Spleen (tissue), 11 donors: ENCODE measurements at regions not wholly inside any gene's neighbourhood (a gene's known extent, or its start where the extent isn't known, plus 50 kb on each side); places are given as distances from the start of the nearest gene placed in this dataset.
A peak's percentile ranks its signal among the peaks of the same experiment; 100 is the strongest.

ENCODE experiments used
- DNase-seq: peaks from one replicate; pipeline ENCODE4 v3.0.0-alpha.2; 2020
- H3K27ac ChIP-seq, 8 donors: fragments of 200-600 bp; sonication (generic) in 7 of 8; 1 replicate in 4 of 8; 2 replicates in 4 of 8; pipeline versions ENCODE4 v1.5.0 to v1.8.0; 2016 to 2021; ENCODE audit warnings: inconsistent platforms in 4 of 8, mild to moderate bottlenecking in 4 of 8, moderate library complexity in 1 of 8
- H3K27me3 ChIP-seq, 7 donors: fragments of 200-600 bp; sonication (generic) in 6 of 7; replicated peaks in 1 of 7; 1 replicate in 4 of 7; 2 replicates in 3 of 7; pipeline versions ENCODE4 v1.5.0 to v1.8.0; 2016 to 2021; ENCODE audit warnings: inconsistent platforms in 3 of 7, mild to moderate bottlenecking in 1 of 7
- H3K36me3 ChIP-seq, 6 donors: fragments of 200-600 bp; sonication (generic) in 5 of 6; 1 replicate in 4 of 6; 2 replicates in 2 of 6; pipeline versions ENCODE4 v1.5.0 to v1.8.0; 2016 to 2021; ENCODE audit warnings: inconsistent platforms in 2 of 6
- H3K4me1 ChIP-seq, 6 donors: fragments of 200-600 bp; sonication (generic) in 5 of 6; 1 replicate in 3 of 6; 2 replicates in 3 of 6; pipeline versions ENCODE4 v1.5.0 to v1.8.0; 2016 to 2021; ENCODE audit warnings: inconsistent platforms in 3 of 6
- H3K4me3 ChIP-seq, 8 donors: fragments of 200-600 bp; sonication (generic) in 7 of 8; 1 replicate in 4 of 8; 2 replicates in 4 of 8; pipeline versions ENCODE4 v1.5.0 to v1.8.0; 2016 to 2021; ENCODE audit warnings: inconsistent platforms in 4 of 8, mild to moderate bottlenecking in 4 of 8, moderate library complexity in 2 of 8
- H3K9me3 ChIP-seq, 8 donors: fragments of 200-600 bp; sonication (generic) in 7 of 8; 1 replicate in 4 of 8; 2 replicates in 4 of 8; pipeline versions ENCODE4 v1.5.0 to v1.8.0; 2016 to 2021; ENCODE audit warnings: inconsistent platforms in 4 of 8
- POLR2A ChIP-seq, 3 donors: fragments of 450-650 bp; IDR thresholded peaks; one replicate each; pipeline ENCODE4 v1.5.1; 2017; ENCODE audit warnings: antibody characterized with exemption in 3 of 3, mild to moderate bottlenecking in 1 of 3
- POLR2AphosphoS5 ChIP-seq, 3 donors: sonication (generic); formaldehyde crosslinking; IDR thresholded peaks; one replicate each; pipeline ENCODE4 v1.5.1; 2017; ENCODE audit warnings: antibody characterized with exemption in 3 of 3
- WGBS, 5 donors: extraction: QIAGEN DNeasy Blood & Tissue Kit in 3 of 5; methylation state at CpG; one replicate each; pipeline versions ENCODE4 v1.1.5 to v1.1.7; 2013 to 2018; 5-methylcytosine and 5-hydroxymethylcytosine counted together
- intact Hi-C: fragments of 100-400 bp; cut with DNase I; formaldehyde crosslinking; loops from one replicate; pipeline ENCODE4 v1.15.0; 2023; ENCODE audit warnings: low total_unique reads
- TF ChIP-seq, protein P1 (sequence below), 11 experiments: fragments of 200-600 bp in 7 of 11; fragments of 450-650 bp in 4 of 11; sonication (generic) in 4 of 11; IDR thresholded peaks in 8 of 11; conservative IDR thresholded peaks in 3 of 11; 1 replicate in 7 of 11; 2 replicates in 4 of 11; pipeline versions ENCODE4 v1.4.0 to v1.8.0; 2016 to 2021; ENCODE audit warnings: antibody characterized with exemption in 11 of 11, inconsistent platforms in 4 of 11, mild to moderate bottlenecking in 1 of 11
- donor health status: healthy with polysubstance abuse.
- donor health status: DM: no; HTN: no; CAD: no; lungs with moderate emphysema.
- donor health status: DM: no; HTN: no; CAD: no.
- donor health status: Bipolar disorder and iron deficiency.
- donor health status: healthy.
- donor health status: DM: no; HTN: no; CAD: no.
- donor health status: DM: yes; HTN: yes; CAD: no.

DNA sequence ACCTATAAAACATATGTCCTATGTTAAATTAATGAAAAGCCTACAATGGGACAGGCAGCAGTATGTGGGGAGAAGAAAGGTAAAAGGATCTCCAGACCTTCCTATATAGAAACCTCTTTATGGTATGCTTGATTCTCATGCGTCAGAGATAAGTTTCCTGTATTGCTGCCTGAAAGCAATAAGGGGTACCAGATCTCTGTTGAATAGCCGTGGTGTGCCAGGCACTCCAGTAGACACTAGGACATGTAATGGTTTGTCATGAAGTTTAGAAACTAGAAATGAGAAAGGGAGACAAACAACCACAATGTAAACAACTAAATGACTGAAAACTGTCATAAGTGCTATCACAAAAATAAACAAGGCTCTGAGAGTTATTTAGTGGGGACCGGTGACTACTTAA lies 168.1 kb downstream of the EFHB start:
- Histone ChIP-seq H3K4me1 (no peaks in the 10 kb centered on the region), H3K4me3 (no peak overlapping the region), H3K9me3 (no peaks in the 10 kb centered on the region), H3K27ac (no peak overlapping the region), H3K36me3 (no peaks in the 10 kb centered on the region), H3K27me3 (no peaks in the 10 kb centered on the region)
- TF ChIP-seq POLR2A (IDR thresholded peaks at IDR 0.05) (no peak), POLR2AphosphoS5 (IDR thresholded peaks at IDR 0.05) (no peak)
- TF ChIP-seq, protein P1, sequence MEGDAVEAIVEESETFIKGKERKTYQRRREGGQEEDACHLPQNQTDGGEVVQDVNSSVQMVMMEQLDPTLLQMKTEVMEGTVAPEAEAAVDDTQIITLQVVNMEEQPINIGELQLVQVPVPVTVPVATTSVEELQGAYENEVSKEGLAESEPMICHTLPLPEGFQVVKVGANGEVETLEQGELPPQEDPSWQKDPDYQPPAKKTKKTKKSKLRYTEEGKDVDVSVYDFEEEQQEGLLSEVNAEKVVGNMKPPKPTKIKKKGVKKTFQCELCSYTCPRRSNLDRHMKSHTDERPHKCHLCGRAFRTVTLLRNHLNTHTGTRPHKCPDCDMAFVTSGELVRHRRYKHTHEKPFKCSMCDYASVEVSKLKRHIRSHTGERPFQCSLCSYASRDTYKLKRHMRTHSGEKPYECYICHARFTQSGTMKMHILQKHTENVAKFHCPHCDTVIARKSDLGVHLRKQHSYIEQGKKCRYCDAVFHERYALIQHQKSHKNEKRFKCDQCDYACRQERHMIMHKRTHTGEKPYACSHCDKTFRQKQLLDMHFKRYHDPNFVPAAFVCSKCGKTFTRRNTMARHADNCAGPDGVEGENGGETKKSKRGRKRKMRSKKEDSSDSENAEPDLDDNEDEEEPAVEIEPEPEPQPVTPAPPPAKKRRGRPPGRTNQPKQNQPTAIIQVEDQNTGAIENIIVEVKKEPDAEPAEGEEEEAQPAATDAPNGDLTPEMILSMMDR (IDR thresholded peaks at IDR 0.05 in 8 of 11, conservative IDR thresholded peaks at IDR 0.05 in 3 of 11), result no peak
- WGBS, 5 donors, result 76 to 92% (median 82%) methylated on average over 3 of the region's 3 CpGs
- no peak for DNase-seq
- intact Hi-C loops, result no loop called here

DNA sequence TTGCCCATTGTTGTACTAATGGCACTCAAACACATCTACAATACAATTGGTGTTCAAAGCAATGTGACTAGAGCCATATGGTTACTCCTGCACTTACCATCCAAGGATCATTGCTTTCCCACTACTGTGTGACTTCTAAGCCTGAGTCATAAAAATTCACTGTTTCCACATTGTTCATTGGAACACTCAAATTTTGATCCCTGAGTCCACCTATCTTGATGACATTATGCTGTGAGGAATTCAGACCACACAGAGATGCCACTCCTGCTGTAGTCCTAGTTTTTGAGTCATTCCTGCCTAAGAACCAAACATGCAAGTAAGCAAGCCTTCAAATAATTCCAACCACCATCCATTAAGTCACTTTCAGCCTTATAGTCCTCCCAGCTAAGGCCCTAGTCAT lies 176.2 kb downstream of the EFHB start:
- intact Hi-C loops, result no loop called here
- TF ChIP-seq POLR2AphosphoS5 (IDR thresholded peaks at IDR 0.05) (no peak), POLR2A (IDR thresholded peaks at IDR 0.05) (no peak)
- TF ChIP-seq, protein P1 (IDR thresholded peaks at IDR 0.05 in 8 of 11, conservative IDR thresholded peaks at IDR 0.05 in 3 of 11), result no peak
- Histone ChIP-seq H3K36me3 (no peaks in the 10 kb centered on the region), H3K4me1 (no peaks in the 10 kb centered on the region), H3K27me3 (no peaks in the 10 kb centered on the region), H3K9me3 (no peaks in the 10 kb centered on the region), H3K4me3 (no peak overlapping the region), H3K27ac (no peak overlapping the region)
- DNase-seq, result no peak

DNA sequence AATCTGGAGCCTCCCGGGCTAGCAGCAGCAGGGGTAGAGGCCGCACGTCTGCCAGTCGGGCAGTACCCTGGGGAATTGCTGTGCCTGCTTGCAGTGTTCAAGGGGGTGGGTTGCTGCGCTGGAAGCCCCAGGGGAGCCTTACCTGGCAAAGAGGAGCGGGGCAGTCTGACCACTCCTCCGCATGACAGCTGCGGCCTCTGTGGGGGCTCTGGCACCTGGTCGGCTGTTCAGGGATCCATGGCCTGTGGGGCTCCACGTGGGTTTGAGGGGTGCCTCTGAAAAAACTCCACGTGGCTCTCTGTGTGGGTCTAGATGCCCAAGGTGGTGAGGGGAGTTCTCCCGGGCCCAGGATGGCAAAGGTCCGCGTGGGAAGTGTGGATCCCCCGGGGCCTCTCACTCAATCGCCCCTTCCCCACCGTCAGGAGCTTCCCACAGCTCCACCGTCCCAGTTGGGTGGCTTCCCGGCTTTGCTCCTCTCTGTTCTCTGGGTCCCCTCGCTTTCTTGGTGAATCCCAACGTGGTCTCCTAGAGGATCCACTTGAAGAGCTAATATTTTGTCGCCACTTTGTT lies 184.5 kb downstream of the EFHB start:
- no peak overlapping the region for H3K4me3 ChIP-seq
- no peaks in the 10 kb centered on the region for H3K4me1 ChIP-seq
- peak; percentile 68 for DNase-seq
- intact Hi-C loops, result no loop called here
- TF ChIP-seq POLR2AphosphoS5 (IDR thresholded peaks at IDR 0.05) (no peak), POLR2A (IDR thresholded peaks at IDR 0.05) (no peak)
- TF ChIP-seq, protein P1 (IDR thresholded peaks at IDR 0.05 in 8 of 11, conservative IDR thresholded peaks at IDR 0.05 in 3 of 11), result no peak
- peaks cover 0 to 19% (median 0%) of the 10 kb centered on the region in 8 donors for H3K9me3 ChIP-seq
- H3K36me3 ChIP-seq, result no peaks in the 10 kb centered on the region
- WGBS, 5 donors, result 82 to 88% (median 87%) methylated on average over 17 to 22 of the region's 22 CpGs
- H3K27ac ChIP-seq, result no peak overlapping the region
- no peaks in the 10 kb centered on the region for H3K27me3 ChIP-seq

DNA sequence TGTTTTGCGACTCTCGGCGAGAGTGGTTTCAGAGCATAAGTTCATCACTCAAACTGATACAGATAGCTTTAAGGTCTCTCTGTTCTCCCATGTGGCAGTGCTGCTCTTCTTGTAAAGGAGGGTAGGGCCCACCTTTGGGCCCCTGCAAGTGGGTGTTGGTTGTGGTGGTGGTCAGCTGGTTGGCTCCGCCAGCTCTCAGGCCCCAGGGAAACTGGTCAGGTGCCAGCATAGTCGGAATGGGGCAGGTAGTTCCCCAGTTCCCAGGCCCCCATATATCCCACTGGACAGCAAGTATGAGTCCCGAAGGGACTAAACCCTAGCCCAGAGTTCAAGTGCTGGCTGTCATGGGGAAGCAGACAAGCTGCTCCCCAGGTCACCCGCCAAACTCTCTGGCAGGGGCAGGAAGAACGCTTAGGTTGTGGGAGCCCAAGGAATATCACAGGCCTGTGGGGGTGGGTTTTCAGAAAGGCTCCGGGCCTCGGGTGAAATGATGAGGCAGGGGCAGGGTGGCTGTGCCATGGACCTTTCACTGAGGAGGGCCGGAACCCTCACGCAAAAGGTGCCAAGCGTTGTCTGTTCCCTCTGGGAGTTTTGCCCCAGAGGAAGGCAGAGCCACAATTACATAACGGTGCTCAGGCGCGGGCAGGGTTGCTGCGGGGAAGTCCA lies 185.1 kb downstream of the EFHB start:
- peaks cover 0 to 19% (median 0%) of the 10 kb centered on the region in 8 donors for H3K9me3 ChIP-seq
- WGBS, 5 donors, result 90 to 96% (median 93%) methylated on average over 15 to 17 of the region's 17 CpGs
- DNase-seq, result no peak

More for the DNA sequence above, 185.1 kb downstream of the EFHB start:
- Histone ChIP-seq H3K36me3 (no peaks in the 10 kb centered on the region), H3K27me3 (no peaks in the 10 kb centered on the region), H3K4me3 (no peak overlapping the region), H3K4me1 (no peaks in the 10 kb centered on the region), H3K27ac (no peak overlapping the region)
- no peak for TF ChIP-seq POLR2AphosphoS5 (IDR thresholded peaks at IDR 0.05)
- TF ChIP-seq POLR2A (IDR thresholded peaks at IDR 0.05), result no peak
- TF ChIP-seq, protein P1 (IDR thresholded peaks at IDR 0.05 in 8 of 11, conservative IDR thresholded peaks at IDR 0.05 in 3 of 11), result no peak
- intact Hi-C loops, result no loop called here
